Chondrocyte (in vitro differentiated cells): ENCODE measurements at regions not wholly inside any gene's neighbourhood (a gene's known extent, or its start where the extent isn't known, plus 50 kb on each side); places are given as distances from the start of the nearest gene placed in this dataset.

ENCODE experiments used
- DNase-seq: peaks from one replicate; pipeline ENCODE4 v3.0.0; 2021; ENCODE audit warnings: mixed read lengths, low spot score
- H3K27ac Mint-ChIP-seq: one replicate; pipeline ENCODE4 v1.8.0; 2021; ENCODE audit warnings: mild to moderate bottlenecking, moderate library complexity, mixed read lengths; ENCODE audit not compliant: unreplicated experiment
- H3K27me3 Mint-ChIP-seq: 2 replicates; pipeline ENCODE4 v1.8.0; 2021; ENCODE audit warnings: low read depth, mixed read lengths
- H3K36me3 Mint-ChIP-seq: 2 replicates; pipeline ENCODE4 v1.8.0; 2021; ENCODE audit warnings: low read depth, mixed read lengths
- H3K4me1 Mint-ChIP-seq: 2 replicates; pipeline ENCODE4 v1.8.0; 2021; ENCODE audit warnings: low read depth, mild to moderate bottlenecking, mixed read lengths
- H3K4me3 Mint-ChIP-seq: one replicate; pipeline ENCODE4 v1.8.0; 2021; ENCODE audit warnings: mild to moderate bottlenecking, moderate library complexity, mixed read lengths; ENCODE audit not compliant: unreplicated experiment
- H3K9me3 Mint-ChIP-seq: 2 replicates; pipeline ENCODE4 v1.8.0; 2021; ENCODE audit warnings: low read depth, mixed read lengths
- CTCF ChIP-seq: fragments of 200-600 bp; sonication (generic); IDR thresholded peaks from 2 replicates; pipeline ENCODE4 v1.5.0; 2021; ENCODE audit warnings: antibody characterized with exemption, mild to moderate bottlenecking, moderate library complexity

- Mint-ChIP-seq H3K27ac (no peak overlapping the region), H3K9me3 (no peaks in the 10 kb centered on the region)
- TF ChIP-seq CTCF = no peak
Observed at GRCh38 chr14:92263681-92264080, 59.3 kb upstream of the SLC24A4 start.

GRCh38 chr14:92264195-92264594 lies 58.8 kb upstream of the SLC24A4 start:
- Mint-ChIP-seq H3K27ac (no peak overlapping the region), H3K9me3 (peaks cover 1% of the 10 kb centered on the region), H3K36me3 (no peaks in the 10 kb centered on the region), H3K4me3 (no peak overlapping the region), H3K4me1 (peaks cover 3% of the 10 kb centered on the region), H3K27me3 (peaks cover 9% of the 10 kb centered on the region)
- TF ChIP-seq CTCF = no peak
- no peak for DNase-seq

More at GRCh38 chr14:92263681-92264080, 59.3 kb upstream of the SLC24A4 start:
- Mint-ChIP-seq H3K36me3 (no peaks in the 10 kb centered on the region), H3K4me1 (peaks cover 3% of the 10 kb centered on the region), H3K27me3 (peaks cover 7% of the 10 kb centered on the region), H3K4me3 (no peak overlapping the region)
- DNase-seq = no peak

- TF ChIP-seq CTCF = no peak
- peaks cover 24% of the 10 kb centered on the region for H3K27me3 Mint-ChIP-seq
Observed at GRCh38 chr14:92266216-92266615, 56.7 kb upstream of the SLC24A4 start.

More at GRCh38 chr14:92266216-92266615, 56.7 kb upstream of the SLC24A4 start:
- H3K4me3 Mint-ChIP-seq = no peak overlapping the region
- peaks cover 7% of the 10 kb centered on the region for H3K9me3 Mint-ChIP-seq
- peaks cover 3% of the 10 kb centered on the region for H3K4me1 Mint-ChIP-seq
- no peak overlapping the region for H3K27ac Mint-ChIP-seq
- no peaks in the 10 kb centered on the region for H3K36me3 Mint-ChIP-seq
- DNase-seq = no peak
